ENCODE measurements at regions not wholly inside any gene's neighbourhood (a gene's known extent, or its start where the extent isn't known, plus 50 kb on each side); places are given as distances from the start of the nearest gene placed in this dataset.

DNA sequence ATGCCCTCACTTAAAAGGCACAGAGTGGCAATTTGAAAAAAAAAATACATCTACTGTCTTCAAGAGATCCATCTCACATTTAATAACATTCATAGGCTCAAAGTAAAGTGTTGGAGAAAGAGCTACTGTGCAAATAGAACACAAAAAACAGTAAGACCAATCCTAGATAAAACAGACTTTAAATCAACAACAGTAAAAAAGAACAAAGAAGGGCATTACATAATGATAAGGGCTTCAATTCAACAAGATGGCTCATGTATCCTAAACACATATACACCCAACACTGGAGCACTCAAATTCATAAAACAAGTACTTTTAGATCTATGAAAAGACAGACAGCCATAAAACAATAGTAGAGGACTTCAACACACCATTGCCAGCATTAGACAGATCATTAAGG is 93.6 kb upstream of the PCED1B start:
- TF ChIP-seq POLR2AphosphoS5 (IDR thresholded peaks at IDR 0.05; ENCODE audit: low read depth, low read length) (no peak), POLR2A (IDR thresholded peaks at IDR 0.05; ENCODE audit: low read depth, low read length) (no peak), SPI1 (IDR thresholded peaks at IDR 0.05; ENCODE audit: low read depth, low read length) (no peak), TAF1 (IDR thresholded peaks at IDR 0.05; ENCODE audit: low read depth, low read length) (no peak), PAX5 (IDR thresholded peaks at IDR 0.05; ENCODE audit: insufficient read depth, low read length, severe bottlenecking) (no peak)

All from GM12891 (cell line).